Activated naive CD8-positive, alpha-beta T cell treated with anti-CD3 and anti-CD28 coated beads for 36 hours (primary cell): ENCODE measurements at regions not wholly inside any gene's neighbourhood (a gene's known extent, or its start where the extent isn't known, plus 50 kb on each side); places are given as distances from the start of the nearest gene placed in this dataset.
"Not testable (repeated sequence)": the region's sequence is repeated elsewhere in the genome, so short reads cannot be mapped to it uniquely, and the experiment has no call there.

Experiments used
- DNase-seq: peaks from one replicate; pipeline ENCODE4 v3.0.0; 2021
- H3K27ac Mint-ChIP-seq: one replicate; pipeline ENCODE4 v1.8.0; 2022; ENCODE audit warnings: mild to moderate bottlenecking, moderate library complexity, mixed read lengths
- H3K27me3 Mint-ChIP-seq: one replicate; pipeline ENCODE4 v1.8.0; 2022; ENCODE audit warnings: mild to moderate bottlenecking, mixed read lengths
- H3K36me3 Mint-ChIP-seq: one replicate; pipeline ENCODE4 v1.8.0; 2021; ENCODE audit warnings: mild to moderate bottlenecking, mixed read lengths
- H3K4me1 Mint-ChIP-seq: one replicate; pipeline ENCODE4 v1.8.0; 2021; ENCODE audit warnings: mixed read lengths
- H3K4me3 Mint-ChIP-seq: one replicate; pipeline ENCODE4 v1.8.0; 2022; ENCODE audit warnings: mild to moderate bottlenecking, moderate library complexity, mixed read lengths
- H3K9me3 Mint-ChIP-seq: one replicate; pipeline ENCODE4 v1.8.0; 2022; ENCODE audit warnings: mixed read lengths

DNA sequence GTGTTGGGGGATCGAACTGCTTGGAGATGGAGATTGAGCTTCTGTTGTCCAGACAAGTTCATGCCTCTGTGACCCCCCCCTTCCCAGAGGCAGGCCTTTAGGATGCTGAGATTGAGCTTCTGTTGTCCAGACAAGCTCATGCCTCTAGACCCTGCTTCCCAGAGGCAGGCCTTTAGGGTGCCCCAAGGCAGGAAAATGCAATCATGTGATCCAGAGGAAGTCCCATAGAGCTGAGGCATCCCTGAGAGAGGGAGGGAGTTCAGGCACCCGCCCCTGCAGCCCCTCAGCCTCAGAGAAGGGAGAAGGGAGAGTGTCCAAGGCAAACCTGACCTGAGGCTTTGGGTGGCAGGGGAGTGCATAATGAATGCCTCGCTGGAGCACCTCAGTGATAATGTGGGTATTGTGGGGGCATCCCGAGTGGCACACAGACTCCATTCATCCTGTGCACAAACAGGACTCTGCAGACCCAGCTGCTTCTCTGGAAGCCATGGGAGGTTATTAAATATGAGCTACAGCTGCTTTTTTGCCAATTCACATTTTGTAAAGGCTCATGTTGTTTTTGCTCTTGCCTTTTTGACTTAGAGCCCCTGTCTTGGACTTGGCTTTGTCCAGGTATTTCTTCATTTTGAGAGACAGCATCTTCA is 182.4 kb upstream of the IRF2BP2 start:
- not testable (repeated sequence) for H3K4me1 Mint-ChIP-seq, H3K27ac Mint-ChIP-seq, H3K9me3 Mint-ChIP-seq, H3K4me3 Mint-ChIP-seq, H3K27me3 Mint-ChIP-seq, DNase-seq, H3K36me3 Mint-ChIP-seq

DNA sequence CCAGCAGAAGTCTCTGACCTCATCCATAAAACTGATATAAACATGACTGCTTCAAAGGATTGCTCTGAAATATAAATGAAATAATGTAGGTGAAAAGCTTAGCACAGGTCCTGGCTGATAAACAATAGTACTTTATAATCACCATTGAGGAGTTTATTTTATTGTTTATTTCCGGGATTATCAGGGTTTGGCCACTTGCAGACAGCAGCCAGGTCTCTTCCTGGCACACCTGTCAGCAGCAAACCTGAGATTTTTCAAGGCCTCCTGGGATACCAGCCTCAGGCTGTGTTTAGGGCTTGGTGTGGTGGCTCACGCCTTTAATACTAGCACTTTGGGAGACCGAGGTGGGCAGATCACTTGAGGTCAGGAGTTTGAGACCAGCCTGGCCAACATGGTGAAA is 181.6 kb upstream of the IRF2BP2 start:
- H3K27me3 Mint-ChIP-seq, H3K36me3 Mint-ChIP-seq, H3K4me3 Mint-ChIP-seq, H3K9me3 Mint-ChIP-seq, DNase-seq, H3K27ac Mint-ChIP-seq, H3K4me1 Mint-ChIP-seq: not testable (repeated sequence)

DNA sequence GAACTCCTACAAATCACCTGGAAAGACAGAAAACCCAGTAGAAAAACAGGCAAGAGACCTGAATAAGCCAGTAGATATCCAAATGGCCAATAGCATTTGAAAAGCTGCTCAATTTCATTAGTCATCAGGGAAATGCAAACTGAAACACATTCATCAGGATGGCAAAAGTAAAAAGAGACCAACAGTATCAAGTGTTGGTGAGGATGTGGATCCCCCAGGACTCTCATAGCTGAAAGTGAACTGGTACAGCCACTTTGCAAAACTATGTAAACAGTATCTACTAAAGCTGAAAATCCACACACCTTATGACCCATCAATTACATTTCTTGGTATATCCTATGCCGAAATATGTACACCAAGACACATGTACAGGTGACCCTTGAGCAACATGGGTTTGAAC is 180.4 kb upstream of the IRF2BP2 start:
- H3K4me3 Mint-ChIP-seq, H3K4me1 Mint-ChIP-seq, H3K27ac Mint-ChIP-seq, DNase-seq, H3K9me3 Mint-ChIP-seq, H3K27me3 Mint-ChIP-seq, H3K36me3 Mint-ChIP-seq: not testable (repeated sequence)

DNA sequence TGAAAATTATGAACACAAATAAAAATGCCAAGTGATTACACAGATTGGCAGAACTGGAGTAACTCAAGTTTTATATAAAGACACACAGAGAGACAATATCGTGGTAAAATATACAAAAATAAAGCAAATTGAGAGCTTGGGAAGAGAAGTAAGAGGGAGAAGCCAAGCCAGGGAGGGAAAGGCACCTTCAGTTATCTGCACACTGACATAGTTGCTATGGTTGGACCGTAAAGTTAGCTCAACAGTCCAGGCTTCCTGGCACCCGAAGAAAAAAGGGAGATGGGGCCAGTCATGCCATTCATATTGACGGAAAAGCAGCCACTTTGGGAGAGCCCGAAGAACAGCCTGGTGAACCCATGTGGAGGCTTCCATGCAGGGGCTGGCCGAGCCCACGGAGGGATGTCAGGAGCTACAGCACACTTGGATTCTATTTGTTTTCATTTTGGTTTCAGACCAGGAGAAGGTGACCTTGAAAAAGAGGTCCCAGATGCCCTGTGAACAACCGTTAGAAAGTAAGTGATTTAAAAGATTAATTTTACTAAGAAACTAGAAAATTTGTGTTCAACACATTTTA is 177.1 kb upstream of the IRF2BP2 start:
- not testable (repeated sequence) for H3K27ac Mint-ChIP-seq, H3K9me3 Mint-ChIP-seq, H3K27me3 Mint-ChIP-seq, H3K4me3 Mint-ChIP-seq, DNase-seq, H3K4me1 Mint-ChIP-seq, H3K36me3 Mint-ChIP-seq

DNA sequence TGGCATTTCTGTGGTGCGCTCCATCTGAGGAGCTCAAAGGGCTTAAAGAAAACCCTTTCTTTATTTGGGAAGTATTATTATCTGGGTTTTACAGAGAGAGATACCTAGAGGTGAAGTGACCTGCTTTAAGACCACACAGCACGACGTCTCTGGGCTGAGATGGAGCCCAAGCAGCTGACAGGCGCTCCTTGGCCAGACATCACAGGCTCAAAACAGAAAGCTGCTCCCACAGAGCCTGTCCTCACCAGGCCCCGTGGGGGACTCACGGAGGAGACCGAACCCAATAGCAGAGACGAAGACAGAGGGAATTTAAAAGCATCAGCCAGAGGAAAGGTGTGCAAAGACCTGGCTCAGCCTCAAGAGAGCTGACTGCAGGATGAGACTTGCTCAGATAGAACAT is 175.9 kb upstream of the IRF2BP2 start:
- DNase-seq, H3K27me3 Mint-ChIP-seq, H3K36me3 Mint-ChIP-seq, H3K4me3 Mint-ChIP-seq, H3K4me1 Mint-ChIP-seq, H3K27ac Mint-ChIP-seq, H3K9me3 Mint-ChIP-seq: not testable (repeated sequence)

DNA sequence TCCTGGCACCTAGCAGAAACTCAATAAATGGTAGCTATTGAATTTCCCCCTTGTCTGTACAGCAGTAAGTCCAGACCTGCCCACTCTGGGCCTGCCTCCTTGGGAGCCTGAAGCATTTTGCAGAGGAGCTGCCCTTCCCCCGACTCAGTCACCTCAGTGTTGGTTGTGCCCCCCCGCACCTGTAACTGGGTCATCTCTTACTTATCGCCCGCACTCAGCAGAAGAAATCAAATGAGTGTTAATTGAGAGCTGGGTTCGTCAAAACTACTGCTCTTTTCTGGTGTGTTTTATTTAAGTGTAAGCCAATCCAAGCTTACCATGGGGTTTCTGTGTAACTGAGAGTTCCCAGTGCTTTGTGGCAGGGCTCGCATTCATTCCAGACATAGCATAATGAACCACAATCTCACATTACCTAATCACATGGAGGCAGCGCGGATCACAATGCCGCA is 175.5 kb upstream of the IRF2BP2 start:
- not testable (repeated sequence) for H3K36me3 Mint-ChIP-seq, H3K27ac Mint-ChIP-seq, H3K4me3 Mint-ChIP-seq, DNase-seq, H3K27me3 Mint-ChIP-seq, H3K9me3 Mint-ChIP-seq, H3K4me1 Mint-ChIP-seq

DNA sequence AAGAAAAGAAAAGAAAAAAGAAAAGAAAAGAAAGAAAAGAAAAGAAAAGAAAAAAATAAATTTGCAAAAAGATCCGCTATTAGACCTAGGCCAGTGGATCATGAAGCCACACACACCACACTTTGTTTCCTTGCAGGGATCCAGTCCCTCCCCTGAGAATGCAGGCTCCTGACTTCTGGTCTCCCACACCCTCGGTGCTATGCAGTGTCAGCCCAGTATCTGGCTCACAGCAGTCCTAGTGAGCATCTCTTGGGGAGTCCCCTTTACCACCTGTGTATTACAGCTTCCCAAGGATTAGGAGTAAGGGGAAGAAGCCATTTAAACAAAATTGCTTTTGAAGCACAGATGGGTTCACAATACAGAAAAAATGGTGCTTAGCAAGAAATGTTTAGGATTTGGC is 174.1 kb upstream of the IRF2BP2 start:
- not testable (repeated sequence) for H3K4me1 Mint-ChIP-seq, H3K36me3 Mint-ChIP-seq, H3K27ac Mint-ChIP-seq, H3K27me3 Mint-ChIP-seq, H3K4me3 Mint-ChIP-seq, H3K9me3 Mint-ChIP-seq, DNase-seq

DNA sequence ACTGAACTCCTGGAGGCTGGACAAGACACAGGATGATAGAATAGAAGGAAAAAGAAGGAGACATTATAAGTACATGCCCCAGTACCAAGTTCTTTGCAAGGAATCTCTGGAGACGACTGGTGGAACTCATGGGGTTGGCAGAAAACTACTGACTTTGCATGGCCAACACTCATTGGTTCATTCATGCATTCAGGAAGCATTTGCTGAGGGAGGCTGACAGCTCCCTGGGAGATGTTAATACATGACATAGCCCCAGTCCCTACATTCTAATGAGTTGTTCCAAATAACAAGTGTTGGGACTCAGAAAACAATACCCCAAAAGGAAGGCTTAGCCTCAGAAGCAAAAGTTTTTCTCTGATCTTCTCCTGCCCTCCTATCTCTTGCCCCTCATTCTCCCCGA is 172.8 kb upstream of the IRF2BP2 start:
- no peak for DNase-seq
- Mint-ChIP-seq H3K4me3 (no peak overlapping the region), H3K27me3 (no peaks in the 10 kb centered on the region), H3K4me1 (no peaks in the 10 kb centered on the region), H3K9me3 (no peaks in the 10 kb centered on the region), H3K27ac (no peak overlapping the region), H3K36me3 (no peaks in the 10 kb centered on the region)

DNA sequence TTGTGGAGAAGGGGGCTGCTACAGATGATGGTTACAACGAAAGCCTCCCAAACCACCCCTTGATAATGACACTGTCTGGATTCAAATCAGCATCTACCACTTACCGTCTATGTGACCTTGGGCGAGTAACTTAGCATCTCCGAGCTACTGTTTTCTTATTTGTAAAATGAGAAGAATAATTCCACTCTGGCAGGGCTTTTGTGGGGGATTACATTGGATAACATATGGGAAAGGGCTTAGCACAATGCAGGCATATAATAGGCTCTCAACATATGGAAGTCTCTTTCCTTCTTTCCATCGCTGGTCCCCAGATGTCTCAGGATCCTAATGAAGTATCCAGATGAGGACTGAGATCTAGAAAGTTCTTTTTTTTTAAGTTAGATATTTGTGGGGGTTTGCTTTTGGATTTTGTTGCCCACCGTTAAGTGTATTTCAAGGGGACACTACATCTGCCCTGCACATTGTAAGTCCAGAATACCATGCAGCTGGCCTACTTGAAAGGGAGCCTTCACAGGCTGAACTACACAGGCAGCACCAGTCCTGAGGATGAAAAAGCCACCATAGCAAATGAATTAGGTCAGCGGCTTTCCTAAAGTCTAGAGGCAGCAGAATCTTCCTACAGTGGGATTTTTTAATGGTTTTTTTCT is 172.2 kb upstream of the IRF2BP2 start:
- no peaks in the 10 kb centered on the region for H3K4me1 Mint-ChIP-seq
- DNase-seq = no peak
- H3K27ac Mint-ChIP-seq = no peak overlapping the region

DNA sequence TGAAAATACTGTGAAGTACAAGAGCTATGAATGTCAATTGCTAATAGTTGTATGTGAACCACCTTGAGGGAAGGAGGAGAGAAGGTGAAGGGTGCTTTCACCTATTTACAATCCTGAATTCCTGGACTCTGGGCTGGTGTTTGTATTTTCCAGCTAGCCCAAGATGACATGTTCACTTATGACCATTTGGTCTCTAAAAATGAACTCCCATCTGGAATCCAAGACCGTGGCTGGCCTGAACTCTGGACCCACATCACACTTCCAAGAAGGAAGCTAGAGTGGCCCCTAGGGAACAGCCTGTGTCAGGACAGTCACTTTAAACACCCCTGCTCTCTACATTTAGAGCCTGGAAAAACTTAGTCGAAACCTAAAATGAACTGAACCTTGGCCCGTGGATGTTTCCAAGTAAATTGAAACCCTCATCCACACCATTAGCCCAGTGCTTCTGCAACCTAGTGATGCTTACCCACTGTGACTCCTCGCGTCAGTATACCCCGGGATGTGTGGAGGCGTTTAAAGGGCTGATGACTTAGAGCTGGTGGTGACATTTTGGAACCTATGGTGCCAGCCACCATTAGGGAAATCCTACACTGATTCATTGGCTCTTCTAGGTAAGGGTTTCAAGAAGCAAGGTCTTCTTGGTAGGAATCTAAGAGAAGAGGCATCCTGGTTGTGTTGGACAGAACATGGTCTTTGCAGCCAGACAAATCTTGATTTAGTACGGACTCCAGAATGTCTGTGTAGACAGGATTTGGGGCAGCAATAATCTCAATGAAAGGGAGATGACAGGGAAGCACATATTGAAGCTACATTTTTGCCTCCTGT is 171.5 kb upstream of the IRF2BP2 start:
- H3K4me3 Mint-ChIP-seq = no peak overlapping the region
- H3K4me1 Mint-ChIP-seq = no peaks in the 10 kb centered on the region
- H3K27me3 Mint-ChIP-seq = no peaks in the 10 kb centered on the region
- no peaks in the 10 kb centered on the region for H3K9me3 Mint-ChIP-seq
- H3K27ac Mint-ChIP-seq = no peak overlapping the region
- DNase-seq = peak; percentile 37
- no peaks in the 10 kb centered on the region for H3K36me3 Mint-ChIP-seq

More for the DNA sequence above, 172.2 kb upstream of the IRF2BP2 start:
- Mint-ChIP-seq H3K27me3 (no peaks in the 10 kb centered on the region), H3K36me3 (no peaks in the 10 kb centered on the region), H3K4me3 (no peak overlapping the region), H3K9me3 (no peaks in the 10 kb centered on the region)

DNA sequence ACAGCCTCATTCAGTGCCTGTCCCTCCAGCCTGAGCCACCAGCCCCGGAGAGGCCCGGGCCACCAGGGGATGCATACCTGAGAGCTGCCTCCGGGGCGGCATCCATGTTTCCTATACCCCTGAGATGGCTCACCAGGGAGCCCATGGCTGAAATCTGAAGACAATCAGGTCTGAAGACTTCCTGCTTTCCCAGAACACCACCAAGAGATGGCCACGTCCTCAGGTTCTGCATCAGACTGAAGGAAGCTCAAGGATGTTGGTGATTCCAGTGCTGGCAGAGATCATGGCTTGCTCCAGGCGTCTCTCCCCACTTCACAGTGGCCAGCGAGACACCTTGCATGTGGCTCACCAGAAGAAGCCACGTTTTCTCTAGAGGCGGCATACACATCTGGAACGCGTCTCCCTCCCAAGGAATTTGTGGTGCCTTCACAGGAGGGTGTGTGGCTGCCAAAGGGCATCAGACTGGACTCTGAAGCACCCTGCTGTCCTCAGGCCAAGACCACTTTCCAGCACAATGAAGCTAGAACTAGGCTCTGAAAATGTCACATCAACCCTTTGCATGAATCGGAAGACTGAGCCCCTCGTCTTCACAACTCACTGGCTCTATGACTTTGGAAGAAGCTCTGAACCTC is 170.7 kb upstream of the IRF2BP2 start:
- no peak overlapping the region for H3K27ac Mint-ChIP-seq
- no peak for DNase-seq
- H3K4me3 Mint-ChIP-seq = no peak overlapping the region
- peaks cover 2% of the 10 kb centered on the region for H3K9me3 Mint-ChIP-seq
- H3K36me3 Mint-ChIP-seq = no peaks in the 10 kb centered on the region
- no peaks in the 10 kb centered on the region for H3K27me3 Mint-ChIP-seq
- no peaks in the 10 kb centered on the region for H3K4me1 Mint-ChIP-seq

DNA sequence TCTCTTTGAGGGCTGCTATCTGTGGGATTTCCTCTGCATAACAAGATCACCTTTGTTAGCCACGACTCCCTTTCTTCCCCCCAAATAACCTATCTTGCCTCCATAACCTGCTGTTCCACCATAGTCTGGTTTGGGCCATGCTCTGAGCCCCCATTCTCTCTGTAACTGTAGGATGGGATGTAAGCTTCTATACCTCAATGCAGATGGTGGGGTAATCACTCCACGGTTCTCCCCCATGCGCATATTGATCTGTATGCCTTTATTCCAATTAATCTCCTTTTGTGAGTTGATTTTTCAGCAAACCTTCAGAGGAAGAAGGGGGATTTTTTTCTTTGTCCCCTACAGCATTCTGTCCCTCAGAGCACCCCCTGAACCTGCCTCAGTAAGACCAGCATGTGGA is 170.1 kb upstream of the IRF2BP2 start:
- Mint-ChIP-seq H3K36me3 (no peaks in the 10 kb centered on the region), H3K9me3 (peaks cover 2% of the 10 kb centered on the region), H3K27me3 (no peaks in the 10 kb centered on the region), H3K4me1 (peaks cover 1% of the 10 kb centered on the region), H3K4me3 (no peak overlapping the region), H3K27ac (no peak overlapping the region)
- DNase-seq = no peak

DNA sequence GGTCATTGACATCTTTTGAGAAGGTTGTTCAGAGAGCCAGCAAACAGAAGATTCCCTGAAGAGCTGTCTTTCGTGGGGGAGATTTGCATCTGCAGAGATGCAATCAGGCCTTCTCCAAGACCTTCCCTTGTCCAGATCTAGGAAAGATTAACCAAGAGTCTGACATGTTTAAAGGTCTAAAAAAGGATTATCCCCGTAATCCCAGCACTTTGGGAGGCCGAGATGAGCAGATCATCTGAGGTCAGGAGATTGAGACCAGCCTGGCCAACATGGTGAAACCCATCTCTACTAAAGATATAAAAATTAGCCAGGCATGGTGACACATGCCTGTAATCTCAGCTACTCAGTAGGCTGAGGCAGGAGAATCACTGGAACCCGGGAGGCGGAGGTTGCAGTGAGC is 169.6 kb upstream of the IRF2BP2 start:
- H3K4me3 Mint-ChIP-seq, H3K4me1 Mint-ChIP-seq, H3K27ac Mint-ChIP-seq, H3K27me3 Mint-ChIP-seq, DNase-seq, H3K9me3 Mint-ChIP-seq, H3K36me3 Mint-ChIP-seq: not testable (repeated sequence)

DNA sequence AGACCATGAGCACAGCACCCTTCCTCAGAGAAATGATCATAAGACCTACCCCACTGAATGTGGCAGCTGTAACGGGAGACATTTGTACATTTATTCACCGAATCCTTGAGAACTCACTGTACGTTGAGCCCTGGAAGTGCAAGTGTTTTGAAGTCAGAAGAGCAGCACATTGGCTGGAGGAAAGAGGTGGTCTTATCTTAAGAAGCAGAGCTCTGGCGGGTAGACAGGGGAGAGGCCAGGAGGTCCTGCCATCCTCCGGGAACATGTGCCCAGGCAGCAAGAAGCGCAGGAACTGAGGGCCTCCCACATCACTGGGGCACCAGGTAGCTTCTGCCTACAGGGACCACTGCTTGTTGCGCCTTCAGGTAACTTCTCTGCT is 169.2 kb upstream of the IRF2BP2 start:
- Mint-ChIP-seq H3K4me3 (no peak overlapping the region), H3K36me3 (no peaks in the 10 kb centered on the region), H3K27ac (no peak overlapping the region), H3K9me3 (peaks cover 2% of the 10 kb centered on the region), H3K4me1 (peaks cover 5% of the 10 kb centered on the region), H3K27me3 (no peaks in the 10 kb centered on the region)
- DNase-seq = no peak
